GM13977 (cell line): ENCODE measurements at regions not wholly inside any gene's neighbourhood (a gene's known extent, or its start where the extent isn't known, plus 50 kb on each side); places are given as distances from the start of the nearest gene placed in this dataset.

ENCODE experiments used
- DNase-seq: peaks from one replicate; pipeline ENCODE4 v3.0.0; 2012; ENCODE audit warnings: low spot score
- in situ Hi-C: fragments of 300-500 bp; cut with MboI; formaldehyde crosslinking; loops from one replicate; pipeline ENCODE4 v1.12.0; 2022; ENCODE audit warnings: low sequenced_read_pairs, low pct_unique_long_range_greater_than_20kb, mixed read lengths, inconsistent platforms; ENCODE audit not compliant: unreplicated experiment
- TF ChIP-seq, protein P1 (sequence below): IDR thresholded peaks from 2 replicates; pipeline ENCODE4 v1.5.1; 2012; ENCODE audit warnings: mild to moderate bottlenecking, control low read depth; ENCODE audit not compliant: insufficient read depth; ENCODE audit errors: extremely low read depth, missing control alignments

DNA sequence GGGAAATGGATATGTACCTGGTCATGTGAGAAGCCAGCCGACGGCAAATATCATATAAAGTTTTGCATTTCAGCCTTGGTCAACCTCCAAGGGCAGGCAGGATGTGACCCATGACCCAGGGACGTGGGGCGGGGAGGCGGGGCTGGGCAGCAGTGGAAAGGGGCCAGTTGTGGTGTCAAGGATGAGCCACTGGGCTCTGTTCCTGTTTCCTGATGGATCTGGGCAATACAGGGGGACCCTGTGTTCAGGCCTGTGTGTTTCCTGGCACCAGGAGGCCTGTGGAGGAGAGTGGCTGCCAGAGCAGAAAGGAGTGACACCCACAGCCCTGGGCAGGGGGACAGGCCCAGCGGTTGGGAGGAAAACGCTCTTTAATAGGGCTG, 106.9 kb downstream of the GATA6 start:
- in situ Hi-C loops: no loop called here
- no peak for DNase-seq
- TF ChIP-seq, protein P1, sequence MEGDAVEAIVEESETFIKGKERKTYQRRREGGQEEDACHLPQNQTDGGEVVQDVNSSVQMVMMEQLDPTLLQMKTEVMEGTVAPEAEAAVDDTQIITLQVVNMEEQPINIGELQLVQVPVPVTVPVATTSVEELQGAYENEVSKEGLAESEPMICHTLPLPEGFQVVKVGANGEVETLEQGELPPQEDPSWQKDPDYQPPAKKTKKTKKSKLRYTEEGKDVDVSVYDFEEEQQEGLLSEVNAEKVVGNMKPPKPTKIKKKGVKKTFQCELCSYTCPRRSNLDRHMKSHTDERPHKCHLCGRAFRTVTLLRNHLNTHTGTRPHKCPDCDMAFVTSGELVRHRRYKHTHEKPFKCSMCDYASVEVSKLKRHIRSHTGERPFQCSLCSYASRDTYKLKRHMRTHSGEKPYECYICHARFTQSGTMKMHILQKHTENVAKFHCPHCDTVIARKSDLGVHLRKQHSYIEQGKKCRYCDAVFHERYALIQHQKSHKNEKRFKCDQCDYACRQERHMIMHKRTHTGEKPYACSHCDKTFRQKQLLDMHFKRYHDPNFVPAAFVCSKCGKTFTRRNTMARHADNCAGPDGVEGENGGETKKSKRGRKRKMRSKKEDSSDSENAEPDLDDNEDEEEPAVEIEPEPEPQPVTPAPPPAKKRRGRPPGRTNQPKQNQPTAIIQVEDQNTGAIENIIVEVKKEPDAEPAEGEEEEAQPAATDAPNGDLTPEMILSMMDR: no peak

DNA sequence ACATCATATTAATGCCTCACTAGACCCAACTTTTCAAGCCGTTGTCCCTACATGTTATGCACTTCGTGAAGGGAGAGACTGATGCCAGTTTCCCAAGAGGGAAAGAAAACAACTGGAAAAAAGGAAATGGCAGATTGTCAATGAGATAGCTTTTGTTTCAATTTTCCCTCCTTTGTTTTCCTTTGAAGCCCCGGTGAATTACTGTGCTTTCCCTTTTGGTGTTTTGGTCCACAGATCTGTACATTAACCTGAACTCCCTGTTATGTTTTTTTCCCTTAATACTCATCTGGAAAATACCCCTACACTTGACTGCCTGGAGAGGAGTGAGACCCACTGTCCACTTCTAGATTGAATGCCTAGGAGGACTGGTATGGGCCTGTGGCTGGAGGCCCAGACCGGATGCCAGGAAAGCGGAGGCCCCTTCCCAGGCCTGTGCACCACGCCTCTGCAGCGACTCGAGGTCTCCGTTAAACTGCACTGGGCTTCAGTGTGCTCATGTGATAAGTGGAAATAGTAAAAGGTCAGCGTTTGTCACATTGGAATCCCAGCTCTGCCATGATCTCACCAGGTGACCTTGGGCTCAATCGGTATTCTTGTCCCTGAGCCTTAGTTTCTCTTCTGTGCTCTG, 106.4 kb downstream of the GATA6 start:
- no peak for DNase-seq
- in situ Hi-C loops: no loop called here
- TF ChIP-seq, protein P1: no peak

DNA sequence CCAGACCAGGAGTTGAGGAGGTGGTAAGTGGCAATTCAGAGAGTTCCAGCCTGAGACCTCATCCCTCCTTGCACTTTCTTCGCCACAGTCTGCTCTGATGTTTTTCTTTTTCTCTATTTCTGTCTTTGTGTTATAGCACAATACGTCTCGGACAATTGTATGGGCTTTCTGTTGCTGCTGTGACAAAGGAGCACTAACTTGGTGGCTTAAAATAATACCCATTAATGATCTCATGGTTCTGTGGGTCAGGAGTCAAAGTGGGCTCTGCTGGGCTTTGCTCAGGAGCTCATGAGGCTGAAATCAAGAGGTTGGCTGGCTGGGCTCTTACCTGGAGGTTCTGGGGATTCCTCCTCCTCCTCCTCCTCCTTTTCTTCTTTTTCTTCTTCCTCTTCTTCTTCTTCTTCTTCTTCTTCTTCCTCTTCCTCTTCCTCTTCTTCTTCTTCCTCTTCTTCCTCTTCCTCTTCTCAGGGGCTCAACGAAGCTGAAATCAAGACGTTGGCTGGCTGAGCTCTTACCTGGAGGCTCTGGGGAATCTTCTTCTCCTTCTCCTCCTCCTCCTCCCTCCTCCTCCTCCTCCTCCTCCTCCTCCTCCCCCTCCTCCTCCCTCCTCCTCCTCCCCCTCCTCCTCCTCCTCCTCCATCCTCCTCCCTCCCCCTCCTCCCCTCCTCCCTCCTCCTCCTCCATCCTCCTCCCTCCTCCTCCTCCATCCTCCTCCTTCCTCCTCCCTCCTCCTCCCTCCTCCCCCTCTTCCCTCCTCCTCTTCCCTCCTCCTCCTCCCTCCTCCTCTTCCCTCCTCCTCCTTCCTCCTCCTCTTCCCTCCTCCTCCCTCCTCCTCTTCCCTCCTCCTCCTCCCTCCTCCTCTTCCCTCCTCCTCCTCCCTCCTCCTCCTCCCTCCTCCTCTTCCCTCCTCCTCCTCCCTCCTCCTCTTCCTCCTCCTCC, 104.0 kb downstream of the GATA6 start:
- in situ Hi-C loops: no loop called here

DNA sequence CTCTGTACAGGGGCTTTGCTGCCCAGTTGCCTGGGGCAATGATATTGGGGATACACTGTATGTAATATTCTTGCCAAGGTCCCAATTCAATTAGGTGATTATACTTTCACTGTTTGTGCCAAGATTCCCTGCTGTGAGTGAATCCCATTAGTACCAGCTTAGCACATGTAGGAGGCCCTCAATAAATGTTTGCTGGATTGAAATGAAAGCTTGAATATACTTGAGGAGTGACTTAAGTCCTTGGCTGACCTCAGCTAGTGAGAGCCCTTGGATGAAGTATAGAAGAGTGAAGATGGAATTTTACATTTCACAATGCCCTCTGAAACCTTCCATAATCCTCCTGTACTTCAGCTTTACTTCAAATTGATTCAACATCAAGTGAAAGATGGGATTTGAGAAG, 102.9 kb downstream of the GATA6 start:
- TF ChIP-seq, protein P1: no peak
- DNase-seq: no peak
- in situ Hi-C loops: no loop called here

More for the DNA sequence above, 104.0 kb downstream of the GATA6 start:
- no peak for DNase-seq
- TF ChIP-seq, protein P1: no peak

DNA sequence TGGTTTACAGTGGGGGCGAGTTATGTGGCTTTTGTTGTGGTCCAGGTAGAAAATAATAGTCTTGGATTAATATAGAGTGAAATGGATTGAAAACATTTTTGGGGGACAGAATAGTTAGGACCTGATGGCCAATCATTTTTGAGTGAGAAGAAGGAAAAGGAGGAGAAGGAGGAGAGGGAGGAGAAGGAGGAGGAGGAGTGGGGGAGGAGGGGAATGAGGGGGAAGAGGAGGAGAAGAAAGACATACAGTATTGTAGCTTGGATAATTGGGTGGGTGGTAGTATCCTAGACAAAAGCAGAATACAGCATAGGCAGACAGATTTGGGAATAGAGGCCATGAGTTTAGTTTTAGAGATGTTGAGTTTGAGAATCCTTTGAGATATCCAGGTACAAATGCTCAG, 101.6 kb downstream of the GATA6 start:
- in situ Hi-C loops: no loop called here
- TF ChIP-seq, protein P1: no peak
- no peak for DNase-seq

DNA sequence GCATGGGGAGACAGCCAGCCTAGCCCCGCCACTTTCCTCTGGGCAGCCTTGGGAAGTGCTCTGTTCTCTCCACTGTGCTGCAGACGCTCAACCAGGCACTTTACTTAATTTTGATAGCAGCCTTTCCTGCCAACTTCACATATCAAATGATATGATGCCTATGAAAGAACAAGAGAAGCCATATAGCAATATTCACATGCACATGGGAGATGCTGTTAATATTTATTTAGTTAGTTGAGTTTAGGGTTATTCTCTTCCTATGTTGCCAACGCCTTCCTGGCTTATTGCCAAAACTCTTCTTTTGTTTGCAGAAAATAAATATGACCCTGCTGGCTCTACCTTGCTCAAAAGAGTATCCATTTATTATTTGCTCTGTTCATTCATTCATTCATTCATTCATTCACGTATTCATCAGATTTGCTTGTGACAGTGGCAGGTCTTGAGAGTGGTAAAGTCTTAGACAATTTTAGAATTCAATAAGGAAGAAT, 99.3 kb downstream of the GATA6 start:
- TF ChIP-seq, protein P1: no peak
- DNase-seq: no peak
- in situ Hi-C loops: no loop called here
